Loucy (cell line): ENCODE measurements at regions not wholly inside any gene's neighbourhood (a gene's known extent, or its start where the extent isn't known, plus 50 kb on each side); places are given as distances from the start of the nearest gene placed in this dataset.

Source experiments
- H2AFZ ChIP-seq: fragments of 200-600 bp; sonication (generic); 2 replicates; pipeline ENCODE4 v1.6.0; 2016; ENCODE audit warnings: antibody characterized with exemption, mild to moderate bottlenecking, low read length, moderate library complexity
- H3F3A ChIP-seq: fragments of 200-600 bp; 2 replicates; pipeline ENCODE4 v1.6.0; 2016; ENCODE audit warnings: antibody characterized with exemption, low read depth, mild to moderate bottlenecking
- H3K27me3 ChIP-seq: fragments of 200-600 bp; sonication (generic); 2 replicates; pipeline ENCODE4 v1.6.1; 2014; ENCODE audit warnings: low read length, mild to moderate bottlenecking; ENCODE audit not compliant: insufficient read depth, poor library complexity, severe bottlenecking
- H3K36me3 ChIP-seq: fragments of 200-600 bp; sonication (generic); 2 replicates; pipeline ENCODE4 v1.6.1; 2016; ENCODE audit warnings: low read length; ENCODE audit not compliant: insufficient read depth
- H3K4me1 ChIP-seq: fragments of 200-600 bp; sonication (generic); 2 replicates; pipeline ENCODE4 v1.5.1; 2014; ENCODE audit warnings: low read length, mild to moderate bottlenecking; ENCODE audit not compliant: insufficient read depth, poor library complexity, severe bottlenecking
- H3K4me2 ChIP-seq: fragments of 200-600 bp; sonication (generic); 2 replicates; pipeline ENCODE4 v1.6.0; 2014; ENCODE audit warnings: antibody characterized with exemption, low read length, low read depth, mild to moderate bottlenecking; ENCODE audit not compliant: poor library complexity, severe bottlenecking
- H3K4me3 ChIP-seq: fragments of 200-600 bp; sonication (generic); 2 replicates; pipeline ENCODE4 v1.5.1; 2014; ENCODE audit warnings: low read length, mild to moderate bottlenecking, mixed read lengths; ENCODE audit not compliant: poor library complexity, severe bottlenecking
- H3K79me2 ChIP-seq: fragments of 200-600 bp; sonication (generic); 2 replicates; pipeline ENCODE4 v1.6.1; 2014; ENCODE audit warnings: low read length; ENCODE audit not compliant: insufficient read depth
- H3K9ac ChIP-seq: fragments of 200-600 bp; sonication (generic); 2 replicates; pipeline ENCODE4 v1.6.0; 2014; ENCODE audit warnings: mild to moderate bottlenecking, low read depth, low read length, moderate library complexity; ENCODE audit not compliant: poor library complexity, severe bottlenecking
- H3K9me2 ChIP-seq: fragments of 200-600 bp; sonication (generic); replicated peaks from 2 replicates; pipeline ENCODE4 v1.6.1; 2016; ENCODE audit warnings: low read depth, low read length, mixed read lengths
- H3K9me3 ChIP-seq: fragments of 200-600 bp; sonication (generic); 2 replicates; pipeline ENCODE4 v1.6.1; 2014; ENCODE audit warnings: mild to moderate bottlenecking, antibody characterized with exemption, low read length, low read depth; ENCODE audit not compliant: insufficient read depth
- H4K20me1 ChIP-seq: fragments of 200-600 bp; sonication (generic); 2 replicates; pipeline ENCODE4 v1.6.0; 2014; ENCODE audit warnings: antibody characterized with exemption, low read length, mild to moderate bottlenecking; ENCODE audit not compliant: insufficient read depth, poor library complexity, severe bottlenecking
- CTCF ChIP-seq: fragments of 200-600 bp; sonication (generic); conservative IDR thresholded peaks from 2 replicates; pipeline ENCODE4 v1.5.1; 2014; ENCODE audit warnings: mild to moderate bottlenecking, antibody characterized with exemption, low read length
- EZH2phosphoT487 ChIP-seq: fragments of 200-600 bp; IDR thresholded peaks from 2 replicates; pipeline ENCODE4 v1.6.1; 2018; ENCODE audit warnings: antibody characterized with exemption, mild to moderate bottlenecking, moderate library complexity, borderline replicate concordance

- no peaks in the 10 kb centered on the region for H3K27me3 ChIP-seq
- H2AFZ ChIP-seq, result no peak overlapping the region
- no peak overlapping the region for H3K9ac ChIP-seq
- H3K4me1 ChIP-seq, result peaks cover 8% of the 10 kb centered on the region
- TF ChIP-seq EZH2phosphoT487 (no peak), CTCF (no peak)
- no peak overlapping the region for H3K4me3 ChIP-seq
- no peak overlapping the region for H3K4me2 ChIP-seq
- no peaks in the 10 kb centered on the region for H4K20me1 ChIP-seq
- H3K9me2 ChIP-seq, result no peaks in the 10 kb centered on the region
- no peaks in the 10 kb centered on the region for H3F3A ChIP-seq
- H3K36me3 ChIP-seq, result no peaks in the 10 kb centered on the region
- H3K79me2 ChIP-seq, result no peaks in the 10 kb centered on the region
- H3K9me3 ChIP-seq, result no peaks in the 10 kb centered on the region
Observed at GRCh38 chr2:217254111-217254510, 394.2 kb upstream of the TNP1 start.

GRCh38 chr2:217252181-217252580, 392.3 kb upstream of the TNP1 start:
- no peaks in the 10 kb centered on the region for H3K79me2 ChIP-seq
- no peaks in the 10 kb centered on the region for H3K36me3 ChIP-seq
- H3K9me3 ChIP-seq, result no peaks in the 10 kb centered on the region
- no peak overlapping the region for H3K4me3 ChIP-seq
- TF ChIP-seq EZH2phosphoT487, result no peak
- no peak for TF ChIP-seq CTCF
- peaks cover 17% of the 10 kb centered on the region for H3K4me1 ChIP-seq
- H3K9ac ChIP-seq, result no peak overlapping the region
- H2AFZ ChIP-seq, result no peak overlapping the region
- H3F3A ChIP-seq, result no peaks in the 10 kb centered on the region
- no peaks in the 10 kb centered on the region for H3K27me3 ChIP-seq
- no peak overlapping the region for H3K4me2 ChIP-seq
- no peaks in the 10 kb centered on the region for H4K20me1 ChIP-seq
- H3K9me2 ChIP-seq, result no peaks in the 10 kb centered on the region

GRCh38 chr2:217250013-217250524, 390.2 kb upstream of the TNP1 start:
- no peaks in the 10 kb centered on the region for H3K36me3 ChIP-seq
- H3K9me3 ChIP-seq, result no peaks in the 10 kb centered on the region
- no peaks in the 10 kb centered on the region for H3K27me3 ChIP-seq
- no peaks in the 10 kb centered on the region for H3K9me2 ChIP-seq
- peaks cover 17% of the 10 kb centered on the region for H3K4me1 ChIP-seq
- H3F3A ChIP-seq, result no peaks in the 10 kb centered on the region
- no peak overlapping the region for H3K9ac ChIP-seq
- H3K4me3 ChIP-seq, result no peak overlapping the region
- no peaks in the 10 kb centered on the region for H3K79me2 ChIP-seq
- no peaks in the 10 kb centered on the region for H4K20me1 ChIP-seq
- H3K4me2 ChIP-seq, result no peak overlapping the region
- TF ChIP-seq CTCF (no peak), EZH2phosphoT487 (no peak)
- no peak overlapping the region for H2AFZ ChIP-seq
